ENCODE measurements at regions not wholly inside any gene's neighbourhood (a gene's known extent, or its start where the extent isn't known, plus 50 kb on each side); places are given as distances from the start of the nearest gene placed in this dataset.

DNA sequence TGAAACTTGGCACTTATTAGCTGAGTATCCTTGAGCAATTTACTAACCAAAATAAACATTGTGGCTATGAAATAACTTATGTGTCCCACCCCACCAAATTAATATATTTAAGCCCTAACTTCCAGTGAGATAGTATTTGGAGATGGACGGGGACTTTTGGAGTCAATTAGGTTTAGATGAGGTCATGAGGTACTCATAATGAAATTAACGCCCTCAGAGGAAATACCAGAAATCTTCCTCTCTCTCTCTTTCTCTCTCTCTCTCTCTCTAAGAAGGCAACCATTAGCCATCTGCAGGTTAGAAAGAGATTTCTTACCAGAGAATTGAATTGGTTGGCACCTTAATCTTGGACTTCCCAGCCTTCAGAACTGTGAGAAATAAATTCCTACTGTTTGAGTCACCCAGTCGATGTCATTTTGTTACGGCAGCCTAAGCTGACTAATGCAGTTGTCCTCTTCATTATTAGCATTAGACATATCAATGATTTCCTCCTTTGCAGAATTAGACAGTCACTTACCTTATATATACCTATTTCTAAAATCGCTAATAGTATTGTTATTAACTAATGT is 1284.0 kb downstream of the FAM181B start:
- DNase-seq (ENCODE audit: low read depth in 1 of 2, low spot score in 1 of 2): no peak
- in situ Hi-C loops (cut with HindIII; ENCODE audit: low pct_unique_long_range_greater_than_20kb, low sequenced_read_pairs): no loop called here

DNA sequence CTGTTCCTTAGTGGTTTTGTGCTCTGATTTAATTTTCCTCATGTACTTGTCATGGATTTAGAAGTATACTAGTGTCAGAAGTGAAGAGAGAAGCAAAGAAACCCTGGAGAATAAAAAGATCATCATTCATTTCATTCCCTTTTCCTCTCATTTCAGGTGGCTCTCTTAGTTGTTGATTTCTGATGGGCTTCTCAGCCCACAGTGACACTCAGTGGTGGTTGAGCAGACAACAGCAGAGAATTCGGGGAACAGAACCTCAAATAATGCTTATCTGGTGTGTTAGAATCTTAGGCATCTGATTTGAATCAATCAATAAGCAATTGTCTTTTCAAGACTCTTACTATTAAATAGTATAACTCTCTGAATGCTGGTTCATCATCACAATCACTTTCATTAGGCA is 1289.4 kb downstream of the FAM181B start:
- in situ Hi-C loops (cut with HindIII; ENCODE audit: low pct_unique_long_range_greater_than_20kb, low sequenced_read_pairs): no loop called here
- TF ChIP-seq JUND (IDR thresholded peaks at IDR 0.05; ENCODE audit: low read depth): no peak
- DNase-seq (ENCODE audit: low read depth in 1 of 2, low spot score in 1 of 2): peak in 1 of 2 experiments; percentile 13

More for the DNA sequence above, 1284.0 kb downstream of the FAM181B start:
- no peak for TF ChIP-seq JUND (IDR thresholded peaks at IDR 0.05; ENCODE audit: low read depth)

DNA sequence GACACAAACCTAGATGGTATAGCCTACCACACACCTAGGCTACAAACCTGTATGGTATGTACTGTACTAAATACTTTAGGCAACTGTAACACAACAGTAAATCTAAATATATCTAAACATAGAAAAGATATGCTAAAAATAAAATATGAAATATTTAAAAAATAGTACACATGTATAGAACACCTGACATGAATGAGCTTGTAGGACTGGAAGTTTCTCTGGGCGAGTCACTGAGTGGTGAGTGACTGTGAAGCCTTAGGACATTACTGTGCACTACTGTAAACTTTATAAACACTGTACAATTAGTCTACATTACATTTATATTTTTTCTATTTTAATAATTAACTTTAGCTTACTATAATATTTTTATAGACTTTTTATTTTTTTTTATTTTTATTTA is 1301.3 kb downstream of the FAM181B start:
- in situ Hi-C loops (cut with HindIII; ENCODE audit: low pct_unique_long_range_greater_than_20kb, low sequenced_read_pairs): no loop called here
- no peak for TF ChIP-seq JUND (IDR thresholded peaks at IDR 0.05; ENCODE audit: low read depth)
- DNase-seq (ENCODE audit: low read depth in 1 of 2, low spot score in 1 of 2): no peak

DNA sequence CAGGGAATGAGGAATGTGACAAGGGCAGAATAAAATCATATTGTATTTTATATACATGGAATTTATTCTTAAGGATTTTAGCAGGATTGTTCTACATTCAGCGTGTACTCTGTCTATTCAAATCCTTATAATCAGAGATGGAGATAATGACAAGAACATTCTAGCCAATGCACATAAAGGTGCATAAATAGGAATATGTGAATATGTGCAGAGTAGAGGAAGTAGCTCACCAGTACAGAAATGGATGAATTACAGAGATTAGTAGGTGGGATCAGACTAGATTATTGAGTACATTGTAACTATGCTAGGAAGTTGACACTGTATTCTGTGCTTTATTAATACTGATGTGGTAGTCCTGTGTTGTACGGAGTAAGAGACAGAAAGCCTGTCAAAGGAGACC is 1308.8 kb downstream of the FAM181B start:
- in situ Hi-C loops (cut with HindIII; ENCODE audit: low pct_unique_long_range_greater_than_20kb, low sequenced_read_pairs): no loop called here
- DNase-seq (ENCODE audit: low read depth in 1 of 2, low spot score in 1 of 2): no peak
- TF ChIP-seq JUND (IDR thresholded peaks at IDR 0.05; ENCODE audit: low read depth): no peak

DNA sequence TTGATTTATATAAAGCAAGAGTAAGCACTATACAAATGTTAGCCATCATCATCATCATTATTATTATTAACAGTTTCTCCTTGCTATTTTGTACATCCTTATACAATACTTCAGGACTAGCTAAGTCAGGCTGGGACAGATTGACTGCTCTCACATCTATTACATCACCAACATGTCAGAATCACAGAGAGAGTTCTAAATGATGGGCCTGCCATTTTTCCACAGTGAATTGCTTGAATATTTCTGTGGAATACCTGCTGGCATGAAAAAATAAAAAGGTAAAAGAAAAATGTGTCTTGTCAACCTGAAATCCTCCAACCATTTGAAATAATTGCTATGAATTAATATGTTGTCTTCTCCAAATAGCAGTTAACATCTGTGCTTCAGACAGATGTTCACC is 1311.3 kb downstream of the FAM181B start:
- no peak for TF ChIP-seq JUND (IDR thresholded peaks at IDR 0.05; ENCODE audit: low read depth)
- in situ Hi-C loops (cut with HindIII; ENCODE audit: low pct_unique_long_range_greater_than_20kb, low sequenced_read_pairs): no loop called here
- no peak for DNase-seq (ENCODE audit: low read depth in 1 of 2, low spot score in 1 of 2)

DNA sequence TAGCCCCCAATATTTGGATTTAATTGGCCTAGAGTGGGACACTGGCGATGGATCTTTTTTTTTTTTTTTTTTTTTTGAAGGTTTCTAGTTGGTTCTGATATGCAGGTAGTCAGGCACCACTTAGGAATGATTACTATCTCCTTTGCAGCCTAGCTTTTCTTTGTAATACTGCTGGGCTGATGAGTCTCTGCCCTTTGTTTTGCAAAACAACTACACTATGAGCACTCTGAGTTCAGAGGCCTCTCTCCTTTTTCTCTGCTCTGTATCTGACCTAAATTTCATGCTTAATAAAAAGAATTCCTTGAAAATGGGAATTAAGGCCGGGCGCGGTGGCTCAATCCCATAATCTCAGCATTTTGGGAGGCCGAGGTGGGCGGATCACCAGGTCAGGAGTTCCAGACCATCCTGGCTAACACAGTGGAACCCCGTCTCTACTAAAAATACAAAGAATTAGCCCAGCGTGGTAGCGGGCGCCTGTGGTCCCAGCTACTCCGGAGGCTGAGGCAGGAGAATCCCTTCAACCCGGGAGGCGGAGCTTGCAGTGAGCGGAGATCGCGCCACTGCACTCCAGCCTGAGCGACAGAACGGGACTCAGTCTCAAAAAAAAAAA is 1312.3 kb downstream of the FAM181B start:
- no peak for TF ChIP-seq JUND (IDR thresholded peaks at IDR 0.05; ENCODE audit: low read depth)
- in situ Hi-C loops (cut with HindIII; ENCODE audit: low pct_unique_long_range_greater_than_20kb, low sequenced_read_pairs): no loop called here
- DNase-seq (ENCODE audit: low read depth in 1 of 2, low spot score in 1 of 2): no peak

DNA sequence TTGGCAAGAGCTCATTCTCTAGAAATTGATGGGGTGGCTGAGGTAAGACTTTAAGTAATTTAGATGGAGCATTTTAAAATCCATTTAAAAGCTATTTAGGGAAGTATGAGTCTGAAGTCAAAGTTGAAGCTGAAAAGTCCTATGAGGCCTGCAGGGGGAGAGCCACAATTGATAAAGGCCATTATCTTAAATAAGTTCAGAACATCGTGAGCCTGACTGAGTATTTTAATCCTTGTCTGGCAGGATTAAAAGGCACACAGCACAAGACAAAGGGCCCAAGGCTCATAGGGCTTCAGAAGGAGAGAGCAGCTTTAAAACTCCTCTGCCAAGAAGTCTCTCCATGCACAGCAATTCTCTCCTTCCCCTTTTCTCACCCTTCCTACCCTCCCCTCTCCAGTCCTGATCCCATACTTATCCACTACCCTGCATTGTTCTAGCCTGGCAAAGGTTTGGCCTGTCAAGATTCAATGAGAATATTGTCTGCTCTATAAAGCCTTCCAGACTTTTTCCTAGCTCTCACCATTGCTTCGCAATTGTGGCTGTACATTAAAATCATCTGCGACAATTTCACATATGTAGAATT is 1312.9 kb downstream of the FAM181B start:
- in situ Hi-C loops (cut with HindIII; ENCODE audit: low pct_unique_long_range_greater_than_20kb, low sequenced_read_pairs): no loop called here
- no peak for TF ChIP-seq JUND (IDR thresholded peaks at IDR 0.05; ENCODE audit: low read depth)
- DNase-seq (ENCODE audit: low read depth in 1 of 2, low spot score in 1 of 2): no peak

DNA sequence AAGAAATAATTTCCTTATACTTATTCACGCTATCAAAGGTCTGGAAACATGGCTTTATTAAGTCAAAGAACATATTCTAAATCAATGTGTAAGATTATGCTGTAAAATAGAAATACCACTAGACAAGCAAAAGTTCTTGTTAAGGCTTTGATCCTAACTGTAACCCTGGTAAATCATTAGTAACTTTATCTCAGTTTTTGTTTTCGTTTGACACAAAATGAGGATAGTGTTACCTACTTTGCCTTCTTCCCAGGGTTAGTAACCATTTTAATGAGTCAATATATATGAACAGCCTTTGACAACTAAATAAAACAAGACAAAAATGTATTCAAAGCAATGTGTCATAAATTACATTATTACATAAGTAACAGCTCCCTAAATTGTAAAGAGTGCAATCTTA is 1336.3 kb downstream of the FAM181B start:
- no peak for TF ChIP-seq JUND (IDR thresholded peaks at IDR 0.05; ENCODE audit: low read depth)
- in situ Hi-C loops (cut with HindIII; ENCODE audit: low pct_unique_long_range_greater_than_20kb, low sequenced_read_pairs): no loop called here
- no peak for DNase-seq (ENCODE audit: low read depth in 1 of 2, low spot score in 1 of 2)

DNA sequence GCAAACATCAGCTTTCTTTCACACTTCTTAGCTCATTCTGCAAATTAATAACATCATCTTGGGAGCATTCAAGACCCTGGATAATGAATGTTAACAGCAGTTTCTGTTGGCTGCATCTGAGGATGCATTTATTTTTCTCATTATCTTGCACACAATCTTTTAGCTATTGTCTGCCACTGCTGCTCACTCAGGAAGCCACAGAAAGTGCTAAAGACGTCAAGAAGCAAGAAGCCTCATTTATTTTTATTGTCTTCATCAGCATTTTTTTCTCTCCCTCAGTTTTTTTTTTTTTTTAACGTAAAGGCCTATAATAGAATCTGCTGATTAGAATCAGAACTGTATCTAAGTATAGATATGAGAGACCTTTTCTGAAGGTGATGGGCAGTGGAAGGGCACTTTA is 1339.4 kb downstream of the FAM181B start:
- no peak for DNase-seq (ENCODE audit: low read depth in 1 of 2, low spot score in 1 of 2)
- in situ Hi-C loops (cut with HindIII; ENCODE audit: low pct_unique_long_range_greater_than_20kb, low sequenced_read_pairs): no loop called here
- TF ChIP-seq JUND (IDR thresholded peaks at IDR 0.05; ENCODE audit: low read depth): no peak

DNA sequence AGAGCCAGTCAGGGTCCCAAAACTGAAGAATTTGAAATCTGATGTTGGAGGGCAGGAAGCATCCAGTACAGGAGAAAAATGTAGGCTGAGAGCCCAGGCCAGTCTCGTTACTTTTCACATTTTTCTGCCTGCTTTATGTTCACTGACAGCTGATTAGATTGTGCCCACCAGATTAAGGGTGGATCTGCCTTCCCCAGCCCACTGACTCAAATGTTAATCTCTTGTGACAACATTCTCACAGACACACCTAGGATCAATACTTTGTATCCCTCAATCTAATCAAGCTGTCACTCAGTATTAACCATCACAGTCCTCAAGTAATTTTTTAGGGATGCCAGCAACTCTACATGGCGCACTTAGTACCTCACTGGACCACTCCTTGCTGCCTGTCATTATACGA is 1345.3 kb downstream of the FAM181B start:
- in situ Hi-C loops (cut with HindIII; ENCODE audit: low pct_unique_long_range_greater_than_20kb, low sequenced_read_pairs): no loop called here
- DNase-seq (ENCODE audit: low read depth in 1 of 2, low spot score in 1 of 2): no peak
- no peak for TF ChIP-seq JUND (IDR thresholded peaks at IDR 0.05; ENCODE audit: low read depth)

DNA sequence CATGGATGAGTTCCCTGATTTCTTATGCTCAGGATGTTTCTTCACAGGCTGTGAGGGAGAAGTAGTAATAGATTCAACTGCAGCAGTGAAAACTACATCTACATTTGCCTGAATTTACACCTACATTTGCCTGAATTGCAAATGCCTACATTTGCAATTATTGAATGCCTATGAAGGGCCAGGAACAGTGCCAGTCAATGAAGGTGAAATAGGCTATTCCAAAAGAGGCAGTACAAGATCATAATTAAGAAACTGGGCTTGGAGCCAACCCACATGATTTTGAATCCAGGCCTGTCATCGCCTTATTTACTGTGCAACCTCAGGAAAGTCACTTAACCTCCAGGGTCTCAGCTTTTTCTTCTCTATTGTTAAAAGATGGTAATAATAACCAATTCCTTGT is 1353.3 kb downstream of the FAM181B start:
- TF ChIP-seq JUND (IDR thresholded peaks at IDR 0.05; ENCODE audit: low read depth): no peak
- in situ Hi-C loops (cut with HindIII; ENCODE audit: low pct_unique_long_range_greater_than_20kb, low sequenced_read_pairs): no loop called here
- no peak for DNase-seq (ENCODE audit: low read depth in 1 of 2, low spot score in 1 of 2)

DNA sequence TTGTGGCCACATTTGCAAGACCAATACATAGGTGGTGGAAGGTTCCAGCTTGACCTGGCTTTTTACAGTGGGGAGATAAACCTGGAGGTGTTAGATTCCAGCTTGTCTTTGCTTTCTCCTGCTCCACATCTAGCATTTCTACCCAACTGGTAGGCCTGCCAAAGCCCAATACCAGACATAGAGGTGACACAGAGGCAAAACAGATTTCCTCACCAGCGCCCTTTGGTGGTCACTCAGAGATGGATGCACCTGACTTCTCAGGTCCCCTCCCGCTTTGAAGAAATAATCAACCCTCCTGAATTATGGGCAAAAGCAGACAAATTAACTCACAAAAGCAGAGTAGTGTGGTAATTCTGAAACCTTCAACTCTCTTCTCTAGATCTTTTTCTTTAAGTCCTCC is 1356.2 kb downstream of the FAM181B start:
- no peak for DNase-seq (ENCODE audit: low read depth in 1 of 2, low spot score in 1 of 2)
- in situ Hi-C loops (cut with HindIII; ENCODE audit: low pct_unique_long_range_greater_than_20kb, low sequenced_read_pairs): no loop called here
- no peak for TF ChIP-seq JUND (IDR thresholded peaks at IDR 0.05; ENCODE audit: low read depth)

DNA sequence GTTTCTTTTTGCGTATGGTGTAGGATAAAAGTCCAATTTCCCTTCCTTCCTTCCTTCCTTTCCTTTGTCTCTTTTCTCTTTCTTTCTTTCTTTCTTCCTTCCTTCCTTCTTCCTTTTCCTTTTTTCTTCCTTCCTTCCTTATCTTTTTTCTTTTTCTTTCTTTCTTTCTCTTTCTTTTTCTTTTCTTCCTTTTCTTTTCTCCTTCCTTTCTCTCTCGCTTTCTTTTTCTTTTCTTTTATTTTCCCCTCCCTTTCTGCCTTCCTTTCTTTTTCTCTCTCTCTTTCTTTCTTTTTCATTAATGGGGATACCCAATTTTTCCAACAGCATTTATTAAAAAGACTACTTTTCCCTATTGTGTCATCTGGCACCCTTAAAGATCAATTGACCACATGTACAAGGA is 1359.7 kb downstream of the FAM181B start:
- TF ChIP-seq JUND (IDR thresholded peaks at IDR 0.05; ENCODE audit: low read depth): no peak
- no peak for DNase-seq (ENCODE audit: low read depth in 1 of 2, low spot score in 1 of 2)
- in situ Hi-C loops (cut with HindIII; ENCODE audit: low pct_unique_long_range_greater_than_20kb, low sequenced_read_pairs): no loop called here

DNA sequence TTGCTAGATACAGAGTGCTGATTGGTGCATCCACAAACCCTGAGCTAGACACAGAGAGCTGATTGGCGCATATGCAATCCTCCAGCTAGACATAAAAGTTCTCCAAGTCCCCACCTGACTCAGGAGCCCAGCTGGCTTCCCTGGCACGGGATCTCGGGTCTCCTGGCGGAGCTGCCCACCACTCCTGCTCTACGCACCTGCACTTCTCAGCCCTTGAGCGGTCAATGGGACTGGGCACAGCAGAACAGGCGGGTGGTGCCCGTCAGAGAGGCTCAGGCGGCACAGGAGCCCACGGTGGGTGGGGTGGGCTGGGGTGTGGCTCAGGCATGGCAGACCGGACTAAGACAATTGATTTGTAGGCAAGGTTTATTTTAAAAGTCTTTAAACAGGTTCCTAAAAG is 1365.5 kb downstream of the FAM181B start:
- in situ Hi-C loops (cut with HindIII; ENCODE audit: low pct_unique_long_range_greater_than_20kb, low sequenced_read_pairs): no loop called here
- TF ChIP-seq JUND (IDR thresholded peaks at IDR 0.05; ENCODE audit: low read depth): no peak
- no peak for DNase-seq (ENCODE audit: low read depth in 1 of 2, low spot score in 1 of 2)
